Retinal pigment epithelial cell (primary cell): ENCODE measurements at regions not wholly inside any gene's neighbourhood (a gene's known extent, or its start where the extent isn't known, plus 50 kb on each side); places are given as distances from the start of the nearest gene placed in this dataset.

ENCODE experiments used
- DNase-seq: peaks from one replicate; pipeline ENCODE4 v3.0.0-alpha.2; 2010; ENCODE audit warnings: low read depth
- H3K4me3 ChIP-seq: 2 replicates; pipeline ENCODE4 v1.5.1; 2011; ENCODE audit warnings: mild to moderate bottlenecking, low read length, control low read depth, moderate library complexity
- TF ChIP-seq, protein P1 (sequence below): conservative IDR thresholded peaks from 2 replicates; pipeline ENCODE4 v1.5.1; 2011; ENCODE audit warnings: low read depth, low read length, control low read depth, inconsistent platforms

DNA sequence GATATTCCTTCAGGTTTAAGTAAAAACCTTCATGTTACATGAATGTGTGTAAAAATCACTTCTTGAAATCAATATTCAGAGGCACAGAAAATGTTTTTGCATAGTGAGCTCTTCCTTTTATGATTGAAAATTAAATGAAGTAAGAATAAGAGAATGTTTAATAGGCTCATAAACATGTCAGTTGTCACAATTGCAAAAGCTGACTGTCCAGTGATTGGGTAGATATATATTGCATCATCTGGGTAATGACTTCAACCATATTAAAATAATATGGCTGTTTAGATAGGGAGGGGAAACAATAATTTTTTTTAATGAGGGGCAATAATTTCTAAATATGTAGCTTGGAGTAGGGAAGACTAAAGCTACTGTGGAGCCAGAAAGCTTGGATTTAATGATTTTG is 529.8 kb upstream of the GOLIM4 start:
- TF ChIP-seq, protein P1, sequence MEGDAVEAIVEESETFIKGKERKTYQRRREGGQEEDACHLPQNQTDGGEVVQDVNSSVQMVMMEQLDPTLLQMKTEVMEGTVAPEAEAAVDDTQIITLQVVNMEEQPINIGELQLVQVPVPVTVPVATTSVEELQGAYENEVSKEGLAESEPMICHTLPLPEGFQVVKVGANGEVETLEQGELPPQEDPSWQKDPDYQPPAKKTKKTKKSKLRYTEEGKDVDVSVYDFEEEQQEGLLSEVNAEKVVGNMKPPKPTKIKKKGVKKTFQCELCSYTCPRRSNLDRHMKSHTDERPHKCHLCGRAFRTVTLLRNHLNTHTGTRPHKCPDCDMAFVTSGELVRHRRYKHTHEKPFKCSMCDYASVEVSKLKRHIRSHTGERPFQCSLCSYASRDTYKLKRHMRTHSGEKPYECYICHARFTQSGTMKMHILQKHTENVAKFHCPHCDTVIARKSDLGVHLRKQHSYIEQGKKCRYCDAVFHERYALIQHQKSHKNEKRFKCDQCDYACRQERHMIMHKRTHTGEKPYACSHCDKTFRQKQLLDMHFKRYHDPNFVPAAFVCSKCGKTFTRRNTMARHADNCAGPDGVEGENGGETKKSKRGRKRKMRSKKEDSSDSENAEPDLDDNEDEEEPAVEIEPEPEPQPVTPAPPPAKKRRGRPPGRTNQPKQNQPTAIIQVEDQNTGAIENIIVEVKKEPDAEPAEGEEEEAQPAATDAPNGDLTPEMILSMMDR: no peak
- DNase-seq: no peak
- H3K4me3 ChIP-seq: no peak overlapping the region

GRCh38 chr3:168624892-168625448 is 529.2 kb upstream of the GOLIM4 start:
- DNase-seq: no peak
- TF ChIP-seq, protein P1: no peak
- H3K4me3 ChIP-seq: no peak overlapping the region

DNA sequence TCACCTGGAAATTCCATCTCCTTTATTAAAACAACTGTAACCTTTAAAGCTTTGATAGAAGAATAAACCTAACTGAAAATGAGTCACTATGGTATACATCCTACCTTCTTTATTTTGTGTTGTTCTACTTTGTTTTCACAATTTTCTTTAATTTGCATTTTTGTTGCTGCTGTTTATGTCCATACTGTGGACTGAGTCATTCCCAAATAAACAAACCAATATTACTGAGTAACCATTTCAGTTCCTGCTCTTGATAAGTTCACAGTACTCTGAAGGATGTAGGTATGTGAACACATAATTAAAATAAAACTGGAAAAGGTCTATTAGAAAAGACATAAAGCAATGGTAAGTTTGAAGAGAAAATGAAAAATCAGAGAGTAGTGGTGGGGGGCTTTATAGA is 528.5 kb upstream of the GOLIM4 start:
- TF ChIP-seq, protein P1: no peak
- H3K4me3 ChIP-seq: no peak overlapping the region

DNA sequence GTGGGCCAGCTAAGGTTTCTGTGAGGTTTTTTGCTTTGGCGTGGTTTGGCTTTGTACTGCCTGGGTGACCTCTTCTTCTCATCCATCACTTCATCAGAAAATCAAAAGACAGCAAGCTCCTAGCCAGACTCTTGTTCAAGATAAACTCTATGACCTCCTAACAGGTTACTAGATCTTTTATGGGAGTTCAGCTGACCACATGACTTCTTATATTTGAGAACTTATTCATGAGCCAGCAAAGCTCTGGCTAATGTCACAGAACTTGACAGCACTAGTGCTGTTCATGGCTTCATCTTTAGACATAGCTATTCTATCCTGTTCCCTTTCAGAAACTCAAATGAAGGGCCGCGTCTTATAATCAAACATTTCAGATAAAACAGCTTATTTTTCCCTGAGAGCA is 527.1 kb upstream of the GOLIM4 start:
- no peak for DNase-seq
- no peak overlapping the region for H3K4me3 ChIP-seq
- TF ChIP-seq, protein P1: no peak

More for the DNA sequence above, 528.5 kb upstream of the GOLIM4 start:
- DNase-seq: no peak

DNA sequence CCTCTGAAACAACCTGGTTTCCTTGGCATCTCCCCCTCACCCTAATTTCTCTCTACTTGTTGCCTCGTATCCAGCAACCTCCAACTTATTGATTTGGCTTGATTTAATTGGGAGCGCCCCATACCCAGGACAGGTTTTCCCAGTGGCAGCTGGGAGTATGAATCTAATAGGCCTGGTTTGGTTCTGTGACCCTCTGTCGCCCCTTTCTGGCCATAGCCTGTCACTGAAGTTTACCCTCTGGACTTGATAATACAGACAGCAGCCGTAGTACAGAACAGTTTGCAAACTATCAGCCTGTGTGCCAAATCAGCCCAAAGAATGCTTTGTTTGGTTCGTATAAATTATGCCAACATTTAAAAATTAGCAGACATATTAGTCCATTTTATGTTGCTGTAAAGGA is 525.1 kb upstream of the GOLIM4 start:
- no peak for DNase-seq
- TF ChIP-seq, protein P1: peak; percentile 67
- H3K4me3 ChIP-seq: no peak overlapping the region

GRCh38 chr3:168618827-168619470 is 523.2 kb upstream of the GOLIM4 start:
- no peak overlapping the region for H3K4me3 ChIP-seq
- TF ChIP-seq, protein P1: no peak
- peak; percentile 10 for DNase-seq

GRCh38 chr3:168617658-168618057 is 521.9 kb upstream of the GOLIM4 start:
- no peak overlapping the region for H3K4me3 ChIP-seq
- TF ChIP-seq, protein P1: no peak
- no peak for DNase-seq
